OCI-LY3 (cell line): ENCODE measurements at regions not wholly inside any gene's neighbourhood (a gene's known extent, or its start where the extent isn't known, plus 50 kb on each side); places are given as distances from the start of the nearest gene placed in this dataset.
"Not testable (repeated sequence)": the region's sequence is repeated elsewhere in the genome, so short reads cannot be mapped to it uniquely, and the experiment has no call there.

ENCODE experiments used
- H2AFZ ChIP-seq: fragments of 200-600, 300-600 bp; shearing (Covaris generic); 2 replicates; pipeline ENCODE4 v1.6.0; 2014; ENCODE audit warnings: antibody characterized with exemption, low read depth, low read length
- H3K27ac ChIP-seq: fragments of 200-600, 300-600 bp; sonication (generic); 2 replicates; pipeline ENCODE4 v1.5.1; 2014; ENCODE audit warnings: mild to moderate bottlenecking, low read length, moderate library complexity, mixed read lengths
- H3K27me3 ChIP-seq: fragments of 200-600, 300-600 bp; sonication (generic); 2 replicates; pipeline ENCODE4 v1.6.1; 2014; ENCODE audit warnings: low read depth, low read length, mixed read lengths
- H3K36me3 ChIP-seq: fragments of 200-600, 300-600 bp; sonication (generic); replicated peaks from 2 replicates; pipeline ENCODE3; 2014; ENCODE audit warnings: low read depth, low read length, mixed read lengths
- H3K4me1 ChIP-seq: fragments of 300-600, 200-600 bp; sonication (generic); 2 replicates; pipeline ENCODE4 v1.6.1; 2014; ENCODE audit warnings: low read length, mixed read lengths
- H3K4me2 ChIP-seq: fragments of 200-600, 300-600 bp; sonication (generic); 2 replicates; pipeline ENCODE4 v1.6.1; 2014; ENCODE audit warnings: low read length, mixed read lengths
- H3K4me3 ChIP-seq: fragments of 300-600, 200-600 bp; sonication (generic); 2 replicates; pipeline ENCODE4 v1.5.1; 2014; ENCODE audit warnings: antibody characterized with exemption, mild to moderate bottlenecking, low read length, moderate library complexity
- H3K79me2 ChIP-seq: fragments of 300-600, 200-600 bp; shearing (Covaris generic); 2 replicates; pipeline ENCODE4 v1.6.1; 2014; ENCODE audit warnings: mild to moderate bottlenecking, low read length, mixed read lengths
- H3K9ac ChIP-seq: fragments of 300-600, 200-600 bp; shearing (Covaris generic); 2 replicates; pipeline ENCODE4 v1.6.0; 2014; ENCODE audit warnings: mild to moderate bottlenecking, low read length, moderate library complexity
- H3K9me3 ChIP-seq: fragments of 200-600, 300-600 bp; shearing (Covaris generic); 2 replicates; pipeline ENCODE4 v1.6.1; 2014; ENCODE audit warnings: low read length, mixed read lengths; ENCODE audit not compliant: insufficient read depth
- H4K20me1 ChIP-seq: fragments of 200-600, 300-600 bp; sonication (generic); 2 replicates; pipeline ENCODE4 v1.6.1; 2016; ENCODE audit warnings: low read length, mixed read lengths; ENCODE audit not compliant: insufficient read depth
- EZH2phosphoT487 ChIP-seq: fragments of 200-600 bp; shearing (Covaris generic); IDR thresholded peaks from 2 replicates; pipeline ENCODE4 v1.6.1; 2018; ENCODE audit warnings: antibody characterized with exemption, mixed run types, low read depth
- TF ChIP-seq, protein P1 (sequence below): fragments of 200-600, 300-600 bp; sonication (generic); IDR thresholded peaks from 2 replicates; pipeline ENCODE4 v1.5.1; 2014; ENCODE audit warnings: antibody characterized with exemption, low read length, low read depth

DNA sequence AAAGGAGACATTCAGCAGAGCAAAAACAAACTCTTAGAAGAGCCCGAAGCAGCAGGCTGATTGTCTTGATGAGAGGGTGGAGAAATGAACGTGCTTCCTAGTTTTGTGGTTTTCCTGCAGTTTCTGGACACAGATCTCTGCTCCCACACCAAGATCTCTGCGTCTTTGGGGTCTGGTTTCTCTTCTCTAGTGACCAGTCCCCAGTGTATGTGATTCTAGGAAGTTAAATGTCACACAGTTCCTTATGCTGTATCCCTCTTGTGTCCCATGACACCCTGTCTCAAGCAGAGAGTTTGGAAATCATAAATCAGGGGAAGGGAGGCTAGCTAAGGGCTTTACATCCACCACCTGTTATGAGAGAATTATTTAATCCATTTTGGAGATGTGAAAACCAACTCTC lies 55.4 kb upstream of the KLF14 start:
- Histone ChIP-seq H4K20me1 (no peaks in the 10 kb centered on the region), H3K36me3 (no peaks in the 10 kb centered on the region), H2AFZ (no peak overlapping the region), H3K79me2 (no peaks in the 10 kb centered on the region), H3K4me3 (no peak overlapping the region), H3K27me3 (no peaks in the 10 kb centered on the region), H3K4me1 (no peaks in the 10 kb centered on the region), H3K27ac (no peak overlapping the region), H3K4me2 (no peak overlapping the region), H3K9me3 (no peaks in the 10 kb centered on the region), H3K9ac (no peak overlapping the region)
- TF ChIP-seq EZH2phosphoT487: no peak
- TF ChIP-seq, protein P1, sequence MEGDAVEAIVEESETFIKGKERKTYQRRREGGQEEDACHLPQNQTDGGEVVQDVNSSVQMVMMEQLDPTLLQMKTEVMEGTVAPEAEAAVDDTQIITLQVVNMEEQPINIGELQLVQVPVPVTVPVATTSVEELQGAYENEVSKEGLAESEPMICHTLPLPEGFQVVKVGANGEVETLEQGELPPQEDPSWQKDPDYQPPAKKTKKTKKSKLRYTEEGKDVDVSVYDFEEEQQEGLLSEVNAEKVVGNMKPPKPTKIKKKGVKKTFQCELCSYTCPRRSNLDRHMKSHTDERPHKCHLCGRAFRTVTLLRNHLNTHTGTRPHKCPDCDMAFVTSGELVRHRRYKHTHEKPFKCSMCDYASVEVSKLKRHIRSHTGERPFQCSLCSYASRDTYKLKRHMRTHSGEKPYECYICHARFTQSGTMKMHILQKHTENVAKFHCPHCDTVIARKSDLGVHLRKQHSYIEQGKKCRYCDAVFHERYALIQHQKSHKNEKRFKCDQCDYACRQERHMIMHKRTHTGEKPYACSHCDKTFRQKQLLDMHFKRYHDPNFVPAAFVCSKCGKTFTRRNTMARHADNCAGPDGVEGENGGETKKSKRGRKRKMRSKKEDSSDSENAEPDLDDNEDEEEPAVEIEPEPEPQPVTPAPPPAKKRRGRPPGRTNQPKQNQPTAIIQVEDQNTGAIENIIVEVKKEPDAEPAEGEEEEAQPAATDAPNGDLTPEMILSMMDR: no peak

- H3K36me3 ChIP-seq: no peaks in the 10 kb centered on the region
- no peak overlapping the region for H2AFZ ChIP-seq
- no peak overlapping the region for H3K4me3 ChIP-seq
- H3K9me3 ChIP-seq: no peaks in the 10 kb centered on the region
- no peaks in the 10 kb centered on the region for H4K20me1 ChIP-seq
- no peak overlapping the region for H3K4me2 ChIP-seq
- no peaks in the 10 kb centered on the region for H3K79me2 ChIP-seq
- H3K4me1 ChIP-seq: no peaks in the 10 kb centered on the region
- no peaks in the 10 kb centered on the region for H3K27me3 ChIP-seq
- no peak for TF ChIP-seq EZH2phosphoT487
- TF ChIP-seq, protein P1: no peak
- no peak overlapping the region for H3K27ac ChIP-seq
- H3K9ac ChIP-seq: no peak overlapping the region
Observed at GRCh38 chr7:130791746-130792145, 57.7 kb upstream of the KLF14 start.

DNA sequence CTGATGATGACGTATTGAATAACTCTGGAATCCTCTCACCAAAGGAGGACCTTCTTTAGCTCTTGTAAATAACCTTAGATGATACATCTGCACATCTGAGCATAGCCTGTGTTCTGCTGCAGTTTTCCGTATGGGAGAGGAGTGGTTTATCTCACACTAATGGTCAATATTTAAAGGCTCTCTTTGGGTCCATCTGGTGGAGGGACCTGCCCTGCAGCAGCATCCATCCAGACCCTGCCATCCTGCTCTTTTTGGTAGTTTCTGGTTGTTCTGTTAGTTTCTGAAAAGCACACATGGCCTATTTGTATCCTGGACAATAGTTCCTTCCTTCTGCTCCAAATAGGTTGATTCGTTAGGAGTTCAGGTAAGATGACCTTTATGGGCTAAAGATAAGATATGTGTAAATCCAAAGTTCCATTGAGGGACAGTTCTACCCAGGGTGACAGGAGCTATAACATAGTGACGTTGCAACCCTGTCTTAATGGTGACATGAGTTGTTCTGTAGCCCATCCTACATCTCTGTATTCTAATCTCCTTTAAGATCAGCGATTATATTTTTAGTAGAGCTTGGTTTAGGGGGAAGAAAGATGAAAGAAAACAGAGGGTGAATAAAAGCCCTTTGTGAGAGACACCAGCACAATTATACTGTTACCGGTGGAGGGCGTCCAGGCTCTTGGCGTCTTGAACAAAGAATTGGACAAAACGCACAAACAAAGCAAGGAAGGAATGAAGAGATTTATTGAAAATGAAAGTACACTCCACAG lies 60.0 kb upstream of the KLF14 start:
- Histone ChIP-seq H3K79me2 (no peaks in the 10 kb centered on the region), H3K27me3 (no peaks in the 10 kb centered on the region), H3K4me3 (no peak overlapping the region), H2AFZ (no peak overlapping the region), H3K36me3 (no peaks in the 10 kb centered on the region), H3K27ac (no peak overlapping the region), H3K4me1 (no peaks in the 10 kb centered on the region), H3K9me3 (no peaks in the 10 kb centered on the region), H4K20me1 (no peaks in the 10 kb centered on the region), H3K4me2 (no peak overlapping the region), H3K9ac (no peak overlapping the region)
- TF ChIP-seq, protein P1: no peak
- no peak for TF ChIP-seq EZH2phosphoT487

GRCh38 chr7:130794619-130794922 lies 60.6 kb upstream of the KLF14 start:
- no peaks in the 10 kb centered on the region for H3K36me3 ChIP-seq
- no peak overlapping the region for H3K9ac ChIP-seq
- H3K4me3 ChIP-seq: no peak overlapping the region
- H3K4me2 ChIP-seq: no peak overlapping the region
- H3K9me3 ChIP-seq: no peaks in the 10 kb centered on the region
- H3K4me1 ChIP-seq: no peaks in the 10 kb centered on the region
- H2AFZ ChIP-seq: no peak overlapping the region
- no peak overlapping the region for H3K27ac ChIP-seq
- TF ChIP-seq EZH2phosphoT487: no peak
- TF ChIP-seq, protein P1: no peak
- H4K20me1 ChIP-seq: no peaks in the 10 kb centered on the region
- no peaks in the 10 kb centered on the region for H3K79me2 ChIP-seq
- H3K27me3 ChIP-seq: no peaks in the 10 kb centered on the region

GRCh38 chr7:130796425-130796824 lies 62.4 kb upstream of the KLF14 start:
- H3K79me2 ChIP-seq, H3K27ac ChIP-seq, H4K20me1 ChIP-seq, H3K36me3 ChIP-seq, H3K27me3 ChIP-seq, H2AFZ ChIP-seq, H3K9ac ChIP-seq, H3K9me3 ChIP-seq, H3K4me3 ChIP-seq, H3K4me2 ChIP-seq, H3K4me1 ChIP-seq: not testable (repeated sequence)
